K562 (cell line): ENCODE measurements at regions not wholly inside any gene's neighbourhood (a gene's known extent, or its start where the extent isn't known, plus 50 kb on each side); places are given as distances from the start of the nearest gene placed in this dataset.

ENCODE experiments used
- ATF6 ChIP-seq: sonication (generic); formaldehyde crosslinking; IDR thresholded peaks from 2 replicates; pipeline ENCODE4 v1.4.0; 2020; ENCODE audit warnings: mild to moderate bottlenecking, missing genetic modification reagents
- BRCA1 ChIP-seq, 2 experiments: fragments of 450-650 bp in 1 of 2; sonication (generic) in 1 of 2; formaldehyde crosslinking in 1 of 2; IDR thresholded peaks; 2 replicates each; pipeline versions ENCODE4 v1.5.0 to v1.6.1; 2017 to 2020; ENCODE audit warnings: mild to moderate bottlenecking in 1 of 2, missing genetic modification reagents in 1 of 2
- FOXK1 ChIP-seq: sonication (generic); formaldehyde crosslinking; IDR thresholded peaks from 2 replicates; pipeline ENCODE4 v1.8.0; 2022; ENCODE audit warnings: missing genetic modification reagents, mild to moderate bottlenecking, borderline replicate concordance
- GMEB1 ChIP-seq: fragments of 250-450 bp; sonication (Bioruptor Pico); IDR thresholded peaks from 2 replicates; pipeline ENCODE4 v1.4.0; 2020; ENCODE audit warnings: mild to moderate bottlenecking
- GTF2F1 ChIP-seq: IDR thresholded peaks from 2 replicates; pipeline ENCODE4 v1.6.1; 2011; ENCODE audit warnings: low read depth, low read length, improper control_type of control experiment
- HOMEZ ChIP-seq: fragments of 250-450 bp; sonication (Bioruptor Pico); IDR thresholded peaks from 2 replicates; pipeline ENCODE4 v1.4.0; 2020; ENCODE audit warnings: mild to moderate bottlenecking, moderate library complexity
- KAT2B ChIP-seq: IDR thresholded peaks from one replicate; pipeline ENCODE4 v1.6.1; 2012; ENCODE audit warnings: low read depth, mild to moderate bottlenecking, control low read depth, inconsistent platforms, low read length, moderate library complexity
- NFYB ChIP-seq: IDR thresholded peaks from 2 replicates; pipeline ENCODE4 v1.6.1; 2011; ENCODE audit warnings: mild to moderate bottlenecking, moderate library complexity; ENCODE audit not compliant: insufficient read length; ENCODE audit errors: extremely low read depth
- PHF8 ChIP-seq: fragments of 200-600 bp; sonication (generic); IDR thresholded peaks from 2 replicates; pipeline ENCODE4 v1.6.1; 2012; ENCODE audit warnings: mixed run types, mild to moderate bottlenecking, inconsistent platforms, low read length, moderate library complexity, borderline replicate concordance
- PURB ChIP-seq: sonication (generic); formaldehyde crosslinking; IDR thresholded peaks from 2 replicates; pipeline ENCODE4 v1.9.0; 2021; ENCODE audit warnings: low read depth, mild to moderate bottlenecking, missing genetic modification reagents
- RBM34 ChIP-seq: fragments of 200-400 bp; formaldehyde crosslinking; IDR thresholded peaks from 2 replicates; pipeline ENCODE4 v1.6.1; 2018; ENCODE audit warnings: low read length, borderline replicate concordance; ENCODE audit not compliant: insufficient read depth
- TCF15 ChIP-seq: fragments of 250-450 bp; sonication (Bioruptor Pico); IDR thresholded peaks from 2 replicates; pipeline ENCODE4 v1.8.0; 2022; ENCODE audit warnings: moderate library complexity, mild to moderate bottlenecking, inconsistent platforms
- TGIF2 ChIP-seq: sonication (generic); formaldehyde crosslinking; IDR thresholded peaks from 2 replicates; pipeline ENCODE4 v1.8.1; 2022; ENCODE audit warnings: mild to moderate bottlenecking, missing genetic modification reagents, moderate library complexity
- THRA ChIP-seq: fragments of 450-650 bp; IDR thresholded peaks from 2 replicates; pipeline ENCODE4 v1.6.1; 2017; ENCODE audit warnings: mild to moderate bottlenecking, moderate library complexity
- THRAP3 ChIP-seq: fragments of 450-650 bp; IDR thresholded peaks from 2 replicates; pipeline ENCODE4 v1.6.1; 2016; ENCODE audit warnings: mild to moderate bottlenecking, inconsistent platforms, borderline replicate concordance
- U2AF1 ChIP-seq: fragments of 200-400 bp; formaldehyde crosslinking; optimal IDR thresholded peaks from 2 replicates; pipeline ENCODE3; 2017; ENCODE audit warnings: mild to moderate bottlenecking, low read depth, low read length, moderate library complexity
- ZBTB12 ChIP-seq: fragments of 250-450 bp; sonication (Bioruptor Pico); IDR thresholded peaks from 2 replicates; pipeline ENCODE4 v1.4.0; 2020
- ZC3H8 ChIP-seq: fragments of 450-650 bp; IDR thresholded peaks from 2 replicates; pipeline ENCODE4 v1.6.1; 2017
- ZNF354B ChIP-seq: fragments of 250-450 bp; sonication (Bioruptor Pico); IDR thresholded peaks from 2 replicates; pipeline ENCODE4 v1.4.0; 2020

GRCh38 chr14:22699801-22700564 is 55.8 kb upstream of the OR6J1 start (continued):
- TF ChIP-seq TCF15: no peak
- TF ChIP-seq THRA: no peak
- TF ChIP-seq TGIF2 (CRISPR knock-in tag): no peak
- TF ChIP-seq NFYB: no peak
- no peak for TF ChIP-seq ZBTB12 (CRISPR knock-in tag)
- no peak for TF ChIP-seq ATF6 (CRISPR knock-in tag)
- TF ChIP-seq FOXK1 (CRISPR knock-in tag): no peak
- no peak for TF ChIP-seq GMEB1
- TF ChIP-seq ZC3H8: no peak
- no peak for TF ChIP-seq HOMEZ (CRISPR knock-in tag)
- no peak for TF ChIP-seq ZNF354B (CRISPR knock-in tag)
- TF ChIP-seq PHF8: no peak
- TF ChIP-seq RBM34: no peak
- no peak for TF ChIP-seq KAT2B
- TF ChIP-seq BRCA1 (IDR thresholded peaks at IDR 0.05): no peak
- no peak for TF ChIP-seq BRCA1 (CRISPR knock-in tag; IDR thresholded peaks at IDR 0.05)
- TF ChIP-seq U2AF1: no peak
- no peak for TF ChIP-seq THRAP3
- no peak for TF ChIP-seq PURB (CRISPR knock-in tag)
- no peak for TF ChIP-seq GTF2F1
